B cell (primary cell): ENCODE measurements at regions not wholly inside any gene's neighbourhood (a gene's known extent, or its start where the extent isn't known, plus 50 kb on each side); places are given as distances from the start of the nearest gene placed in this dataset.

Source experiments
- ATAC-seq: fragments of 200-7000 bp; cut with Tn5 transposase; one replicate; pipeline ENCODE4 v1.10.0; 2021; ENCODE audit warnings: low read depth, mild to moderate bottlenecking, moderate number of reproducible peaks, moderate library complexity
- CTCF ChIA-PET: fragments of 350-600 bp; sonication (Branson Sonifier 250); formaldehyde crosslinking; loops from one replicate; lab custom pipeline; 2021; ENCODE audit warnings: antibody characterized with exemption, inconsistent platforms; lab: Charles Lee
- POLR2A ChIA-PET: fragments of 350-600 bp; sonication (Branson Sonifier 250); formaldehyde crosslinking; loops from one replicate; lab custom pipeline; 2021; ENCODE audit warnings: antibody characterized with exemption; lab: Charles Lee
- DNase-seq: peaks from one replicate; pipeline ENCODE4 v3.0.0; 2013
- H2AFZ ChIP-seq: 2 replicates; pipeline ENCODE4 v1.6.1; 2012; ENCODE audit warnings: mild to moderate bottlenecking, low read depth, low read length; ENCODE audit not compliant: insufficient read depth, poor library complexity, severe bottlenecking
- H3K27ac ChIP-seq, 2 donors: 1 replicate in 1 of 2; 2 replicates in 1 of 2; pipeline ENCODE4 v1.5.1; 2012 to 2013; ENCODE audit warnings: low read length in 2 of 2, mild to moderate bottlenecking in 2 of 2, moderate library complexity in 1 of 2
- H3K27me3 ChIP-seq, 4 experiments: fragments of 200-600 bp in 1 of 4; sonication (generic) in 1 of 4; replicated peaks in 1 of 4; 1 replicate in 2 of 4; 2 replicates in 2 of 4; pipeline versions ENCODE4 v1.6.1 to v1.7.0; 2013 to 2016; ENCODE audit warnings: low read length in 3 of 4, mild to moderate bottlenecking in 2 of 4, mixed read lengths in 1 of 4, moderate library complexity in 1 of 4; ENCODE audit not compliant: insufficient read depth in 4 of 4, control insufficient read depth in 3 of 4; ENCODE audit errors: control extremely low read depth in 1 of 4
- H3K36me3 ChIP-seq, 2 experiments: replicated peaks in 1 of 2; 1 replicate in 1 of 2; 2 replicates in 1 of 2; pipeline versions ENCODE4 v1.6.1 to v1.7.1; 2013; ENCODE audit warnings: low read length in 1 of 2; ENCODE audit not compliant: insufficient read depth in 2 of 2, control insufficient read depth in 1 of 2; ENCODE audit errors: control extremely low read depth in 1 of 2, extremely low read depth in 1 of 2
- H3K4me1 ChIP-seq, 2 donors: fragments of 200-600 bp in 1 of 2; sonication (generic) in 1 of 2; 1 replicate in 1 of 2; 2 replicates in 1 of 2; pipeline versions ENCODE4 v1.5.1 to v1.6.1; 2013 to 2017; ENCODE audit warnings: low read length in 2 of 2; ENCODE audit not compliant: control insufficient read depth in 2 of 2, insufficient read depth in 2 of 2
- H3K4me2 ChIP-seq: replicated peaks from 2 replicates; pipeline ENCODE3; 2012; ENCODE audit warnings: mild to moderate bottlenecking, low read depth, low read length; ENCODE audit not compliant: poor library complexity, severe bottlenecking
- H3K4me3 ChIP-seq, 5 experiments: fragments of 200-600 bp in 1 of 5; sonication (generic) in 1 of 5; 1 replicate in 3 of 5; 2 replicates in 2 of 5; pipeline versions ENCODE4 v1.5.1 to v1.7.0; 2011 to 2016; ENCODE audit warnings: low read length in 4 of 5, mild to moderate bottlenecking in 4 of 5, low read depth in 2 of 5, control low read depth in 1 of 5, moderate library complexity in 1 of 5; ENCODE audit not compliant: insufficient read depth in 1 of 5; ENCODE audit errors: control extremely low read depth in 1 of 5, extremely low read depth in 1 of 5
- H3K79me2 ChIP-seq: fragments of 200-600 bp; sonication (generic); one replicate; pipeline ENCODE4 v1.6.0; 2016; ENCODE audit warnings: low read length; ENCODE audit not compliant: control insufficient read depth, insufficient read depth
- H3K9ac ChIP-seq: fragments of 200-600 bp; sonication (generic); 2 replicates; pipeline ENCODE4 v1.6.1; 2017; ENCODE audit warnings: mild to moderate bottlenecking, low read length, moderate library complexity
- H3K9me3 ChIP-seq, 3 donors: one replicate each; pipeline versions ENCODE4 v1.6.1 to v1.7.1; 2013; ENCODE audit warnings: low read length in 2 of 3; ENCODE audit not compliant: control insufficient read depth in 2 of 3, insufficient read depth in 1 of 3; ENCODE audit errors: control extremely low read depth in 1 of 3
- H4K20me1 ChIP-seq: 2 replicates; pipeline ENCODE4 v1.6.0; 2012; ENCODE audit warnings: mild to moderate bottlenecking, low read length; ENCODE audit not compliant: insufficient read depth, control insufficient read depth, poor library complexity, severe bottlenecking
- H3K27ac Mint-ChIP-seq: one replicate; pipeline ENCODE4 v1.8.0; 2021; ENCODE audit warnings: mixed read lengths
- H3K27me3 Mint-ChIP-seq: one replicate; pipeline ENCODE4 v1.8.0; 2021; ENCODE audit warnings: mixed read lengths
- H3K4me1 Mint-ChIP-seq: one replicate; pipeline ENCODE4 v1.8.0; 2021; ENCODE audit warnings: mixed read lengths
- H3K4me3 Mint-ChIP-seq: one replicate; pipeline ENCODE4 v1.8.0; 2021; ENCODE audit warnings: mixed read lengths
- H3K9me3 Mint-ChIP-seq: one replicate; pipeline ENCODE4 v1.8.0; 2022; ENCODE audit warnings: mixed read lengths; ENCODE audit not compliant: insufficient read depth
- EZH2 ChIP-seq: IDR thresholded peaks from 2 replicates; pipeline ENCODE4 v1.6.1; 2012; ENCODE audit warnings: borderline replicate concordance, low read depth, mild to moderate bottlenecking, moderate library complexity, low read length; ENCODE audit not compliant: insufficient read depth, poor library complexity, severe bottlenecking
- WGBS: methylation state at CpG from one replicate; pipeline ENCODE4 v1.1.5; 2013; ENCODE audit warnings: missing lambda C conversion rate; ENCODE audit not compliant: insufficient coverage; 5-methylcytosine and 5-hydroxymethylcytosine counted together
- intact Hi-C: fragments of 100-400 bp; cut with micrococcal nuclease; formaldehyde crosslinking; loops from one replicate; pipeline ENCODE4 v1.10.0; 2022
- TF ChIP-seq, protein P1 (sequence below): fragments of 200-600 bp; IDR thresholded peaks from one replicate; pipeline ENCODE4 v1.8.0; 2022; ENCODE audit warnings: antibody characterized with exemption, mild to moderate bottlenecking

DNA sequence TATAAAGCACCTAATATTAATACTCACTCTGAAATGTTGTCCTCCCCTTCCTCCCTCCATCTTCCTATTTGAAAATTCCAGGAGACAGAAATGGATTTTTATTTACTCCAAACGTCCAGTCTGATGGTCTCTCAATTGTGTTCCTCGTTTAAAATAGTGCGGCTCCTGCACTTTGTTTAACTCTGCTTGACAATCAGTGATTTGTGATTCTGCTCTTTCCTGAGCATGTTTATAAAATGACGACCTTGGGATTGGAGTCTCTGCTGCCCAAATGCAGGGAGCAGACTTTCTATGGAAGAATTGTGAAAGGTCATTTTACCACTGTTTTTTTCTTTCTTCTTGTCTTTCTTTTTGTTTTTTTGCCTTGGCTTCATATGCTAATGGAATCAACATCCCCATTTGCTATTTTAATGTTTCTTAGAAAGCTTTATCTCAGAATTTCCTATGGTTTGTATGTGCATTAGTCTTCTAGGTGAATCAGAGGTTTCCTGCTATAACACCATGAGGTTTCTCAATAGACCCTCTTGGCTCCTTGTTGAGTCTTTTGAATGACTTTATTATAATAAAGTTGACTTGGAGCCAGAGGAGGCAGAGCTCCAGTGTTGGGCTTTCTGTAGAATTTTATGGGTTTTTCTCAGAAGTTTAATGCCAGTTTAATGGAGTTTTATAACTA, 376.5 kb downstream of the CDH11 start:
- DNase-seq (no peak), ATAC-seq (no peak)
- H4K20me1 ChIP-seq: no peaks in the 10 kb centered on the region
- no peaks in the 10 kb centered on the region for H3K4me1 ChIP-seq
- H2AFZ ChIP-seq: no peak overlapping the region
- H3K27ac ChIP-seq: no peak overlapping the region
- no peaks in the 10 kb centered on the region for H3K27me3 Mint-ChIP-seq
- POLR2A ChIA-PET: no interaction called here
- no peaks in the 10 kb centered on the region for H3K27me3 ChIP-seq
- CTCF ChIA-PET: no interaction called here
- no peaks in the 10 kb centered on the region for H3K9me3 ChIP-seq
- no peak overlapping the region for H3K4me3 Mint-ChIP-seq
- peaks cover 10% of the 10 kb centered on the region for H3K9me3 Mint-ChIP-seq
- no peak overlapping the region for H3K4me2 ChIP-seq
- no peak for TF ChIP-seq EZH2
- TF ChIP-seq, protein P1, sequence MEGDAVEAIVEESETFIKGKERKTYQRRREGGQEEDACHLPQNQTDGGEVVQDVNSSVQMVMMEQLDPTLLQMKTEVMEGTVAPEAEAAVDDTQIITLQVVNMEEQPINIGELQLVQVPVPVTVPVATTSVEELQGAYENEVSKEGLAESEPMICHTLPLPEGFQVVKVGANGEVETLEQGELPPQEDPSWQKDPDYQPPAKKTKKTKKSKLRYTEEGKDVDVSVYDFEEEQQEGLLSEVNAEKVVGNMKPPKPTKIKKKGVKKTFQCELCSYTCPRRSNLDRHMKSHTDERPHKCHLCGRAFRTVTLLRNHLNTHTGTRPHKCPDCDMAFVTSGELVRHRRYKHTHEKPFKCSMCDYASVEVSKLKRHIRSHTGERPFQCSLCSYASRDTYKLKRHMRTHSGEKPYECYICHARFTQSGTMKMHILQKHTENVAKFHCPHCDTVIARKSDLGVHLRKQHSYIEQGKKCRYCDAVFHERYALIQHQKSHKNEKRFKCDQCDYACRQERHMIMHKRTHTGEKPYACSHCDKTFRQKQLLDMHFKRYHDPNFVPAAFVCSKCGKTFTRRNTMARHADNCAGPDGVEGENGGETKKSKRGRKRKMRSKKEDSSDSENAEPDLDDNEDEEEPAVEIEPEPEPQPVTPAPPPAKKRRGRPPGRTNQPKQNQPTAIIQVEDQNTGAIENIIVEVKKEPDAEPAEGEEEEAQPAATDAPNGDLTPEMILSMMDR: no peak
- H3K4me3 ChIP-seq: no peak overlapping the region
- H3K4me1 Mint-ChIP-seq: no peaks in the 10 kb centered on the region
- H3K79me2 ChIP-seq: no peaks in the 10 kb centered on the region
- no peak overlapping the region for H3K27ac Mint-ChIP-seq
- no peak overlapping the region for H3K9ac ChIP-seq
- H3K36me3 ChIP-seq: no peaks in the 10 kb centered on the region
- intact Hi-C loops: no loop called here
- WGBS: 17% methylated on average over 2 of the region's 4 CpGs

DNA sequence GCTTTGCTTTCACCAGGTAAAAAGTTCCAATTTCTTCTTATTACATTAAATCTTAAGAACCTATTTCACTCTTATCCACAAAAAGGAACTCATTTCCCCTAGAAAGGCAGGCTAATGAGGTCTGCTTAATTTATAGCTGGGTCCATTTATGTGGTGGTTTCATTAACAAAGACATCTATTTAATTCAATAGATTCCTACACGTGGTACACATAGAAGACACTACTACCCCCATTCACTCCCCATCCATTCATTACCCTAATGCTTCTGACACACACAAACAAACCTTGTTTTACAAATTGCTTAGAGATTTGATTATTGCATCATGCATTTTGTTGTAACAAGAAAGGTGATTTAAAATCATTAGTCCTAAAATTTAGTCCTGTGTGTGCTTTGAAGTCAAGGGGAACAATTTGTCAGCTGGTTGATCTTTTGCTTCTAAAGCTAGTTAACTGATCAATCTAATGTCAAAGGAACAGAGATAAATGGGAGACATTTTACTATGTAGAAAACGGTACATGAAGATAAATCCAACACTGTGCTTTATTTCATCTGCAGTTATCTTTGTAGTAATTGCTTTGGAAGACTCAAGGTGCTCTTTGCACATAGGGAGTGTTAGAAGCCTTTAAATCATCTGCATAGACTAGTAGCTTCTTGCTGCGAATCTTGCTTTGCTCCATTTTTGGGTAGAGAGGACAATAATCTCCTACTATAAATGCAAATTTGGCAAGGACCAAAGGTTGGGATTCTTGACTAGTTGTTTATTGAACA, 379.2 kb downstream of the CDH11 start:
- Mint-ChIP-seq H3K9me3 (peaks cover 10% of the 10 kb centered on the region), H3K27me3 (no peaks in the 10 kb centered on the region), H3K27ac (no peak overlapping the region), H3K4me1 (no peaks in the 10 kb centered on the region), H3K4me3 (no peak overlapping the region)
- no peak overlapping the region for H3K27ac ChIP-seq
- no peaks in the 10 kb centered on the region for H3K4me1 ChIP-seq
- no CpG with 5 or more reads among the region's 3 CpGs for WGBS
- intact Hi-C loops: no loop called here
- H3K4me3 ChIP-seq: no peak overlapping the region
- CTCF ChIA-PET: no interaction called here
- no peaks in the 10 kb centered on the region for H3K79me2 ChIP-seq
- no peak overlapping the region for H3K9ac ChIP-seq
- H3K27me3 ChIP-seq: no peaks in the 10 kb centered on the region
- H3K36me3 ChIP-seq: no peaks in the 10 kb centered on the region
- no peaks in the 10 kb centered on the region for H4K20me1 ChIP-seq
- H2AFZ ChIP-seq: no peak overlapping the region
- no peaks in the 10 kb centered on the region for H3K9me3 ChIP-seq
- H3K4me2 ChIP-seq: no peak overlapping the region
- no peak for TF ChIP-seq EZH2
- TF ChIP-seq, protein P1: no peak
- ATAC-seq (no peak), DNase-seq (no peak)
- POLR2A ChIA-PET: no interaction called here
